GM18909 (cell line): ENCODE measurements at regions not wholly inside any gene's neighbourhood (a gene's known extent, or its start where the extent isn't known, plus 50 kb on each side); places are given as distances from the start of the nearest gene placed in this dataset.
"Not testable (repeated sequence)": the region's sequence is repeated elsewhere in the genome, so short reads cannot be mapped to it uniquely, and the experiment has no call there.

Experiments used
- ATAC-seq: cut with Tn5 transposase; IDR thresholded peaks from one replicate; pipeline ENCODE4 v1.9.1; 2021; ENCODE audit warnings: mild to moderate bottlenecking; ENCODE audit not compliant: unreplicated experiment, poor library complexity

GRCh38 chr22:49453771-49454170 is 373.9 kb downstream of the BRD1 start:
- no peak for ATAC-seq

- ATAC-seq, result not testable (repeated sequence)
Measured at GRCh38 chr22:49453019-49453418, 374.7 kb downstream of the BRD1 start.

- ATAC-seq, result no peak
Measured at GRCh38 chr22:49452362-49452946, 375.2 kb downstream of the BRD1 start.

- no peak for ATAC-seq
Measured at GRCh38 chr22:49451070-49451840, 376.4 kb downstream of the BRD1 start.

- ATAC-seq, result no peak
Measured at GRCh38 chr22:49450498-49450897, 377.2 kb downstream of the BRD1 start.

GRCh38 chr22:49449811-49450446 is 377.7 kb downstream of the BRD1 start:
- ATAC-seq, result no peak

GRCh38 chr22:49449377-49449776 is 378.3 kb downstream of the BRD1 start:
- no peak for ATAC-seq

- no peak for ATAC-seq
Measured at GRCh38 chr22:49448526-49448925, 379.1 kb downstream of the BRD1 start.

GRCh38 chr22:49447837-49448236 is 379.8 kb downstream of the BRD1 start:
- no peak for ATAC-seq

GRCh38 chr22:49446759-49447710 is 380.6 kb downstream of the BRD1 start:
- no peak for ATAC-seq

GRCh38 chr22:49446145-49446758 is 381.4 kb downstream of the BRD1 start:
- no peak for ATAC-seq

- no peak for ATAC-seq
Measured at GRCh38 chr22:49444781-49445180, 382.9 kb downstream of the BRD1 start.

GRCh38 chr22:49440931-49441330 is 386.7 kb downstream of the BRD1 start:
- ATAC-seq, result no peak

GRCh38 chr22:49439373-49439772 is 388.3 kb downstream of the BRD1 start:
- ATAC-seq, result no peak

- no peak for ATAC-seq
Measured at GRCh38 chr22:49437956-49438355, 389.7 kb downstream of the BRD1 start.

GRCh38 chr22:49437356-49437755 is 390.3 kb downstream of the BRD1 start:
- ATAC-seq, result no peak

- no peak for ATAC-seq
Measured at GRCh38 chr22:49436056-49436455, 391.6 kb downstream of the BRD1 start.

- ATAC-seq, result no peak
Measured at GRCh38 chr22:49435596-49435995, 392.1 kb downstream of the BRD1 start.

- ATAC-seq, result no peak
Measured at GRCh38 chr22:49433717-49434611, 393.7 kb downstream of the BRD1 start.
